Sigmoid colon (tissue), 6 donors: ENCODE measurements at regions not wholly inside any gene's neighbourhood (a gene's known extent, or its start where the extent isn't known, plus 50 kb on each side); places are given as distances from the start of the nearest gene placed in this dataset.
"Not testable (repeated sequence)": the region's sequence is repeated elsewhere in the genome, so short reads cannot be mapped to it uniquely, and the experiment has no call there.

Source experiments
- DNase-seq: peaks from one replicate; pipeline ENCODE4 v3.0.0-alpha.2; 2019
- H3K27ac ChIP-seq, 4 donors: fragments of 200-600 bp; sonication (generic); one replicate each; pipeline ENCODE4 v1.5.1; 2016 to 2019; ENCODE audit warnings: mild to moderate bottlenecking in 1 of 4
- H3K27me3 ChIP-seq, 3 donors: fragments of 200-600 bp; sonication (generic); one replicate each; pipeline ENCODE4 v1.5.1; 2019; ENCODE audit warnings: mild to moderate bottlenecking in 1 of 3
- H3K36me3 ChIP-seq, 4 donors: fragments of 200-600 bp; sonication (generic); one replicate each; pipeline ENCODE4 v1.5.1; 2016 to 2019
- H3K4me1 ChIP-seq, 4 donors: fragments of 200-600 bp; sonication (generic); one replicate each; pipeline ENCODE4 v1.5.1; 2017 to 2019
- H3K4me3 ChIP-seq, 4 donors: fragments of 200-600 bp; sonication (generic); one replicate each; pipeline ENCODE4 v1.5.1; 2017 to 2019; ENCODE audit warnings: mild to moderate bottlenecking in 2 of 4, moderate library complexity in 1 of 4
- H3K9me3 ChIP-seq, 4 donors: fragments of 200-600 bp in 3 of 4; sonication (generic) in 3 of 4; one replicate each; pipeline versions ENCODE4 v1.5.1 to v1.6.1; 2013 to 2019
- WGBS, 2 donors: extraction: QIAGEN DNeasy Blood & Tissue Kit; methylation state at CpG; one replicate each; pipeline ENCODE4 v1.1.7; 2013; 5-methylcytosine and 5-hydroxymethylcytosine counted together
- intact Hi-C: fragments of 100-400 bp; cut with DNase I; formaldehyde crosslinking; loops from one replicate; pipeline ENCODE4 v1.15.1; 2023
- donor health status: healthy with polysubstance abuse.
- donor health status: healthy.

GRCh38 chr11:71705086-71705737 is 122.5 kb upstream of the KRTAP5-11 start:
- H3K4me3 ChIP-seq, DNase-seq, intact Hi-C loops, H3K36me3 ChIP-seq, H3K27ac ChIP-seq, H3K27me3 ChIP-seq, H3K4me1 ChIP-seq, H3K9me3 ChIP-seq: not testable (repeated sequence)
- WGBS, 2 donors = 88 to 93% methylated on average over 2 of the region's 3 CpGs

- DNase-seq, H3K4me3 ChIP-seq, H3K27me3 ChIP-seq, H3K36me3 ChIP-seq, H3K27ac ChIP-seq, H3K9me3 ChIP-seq, intact Hi-C loops, H3K4me1 ChIP-seq: not testable (repeated sequence)
- 71 to 77% methylated on average over 3 to 4 of the region's 4 CpGs for WGBS, 2 donors
These were observed 123.2 kb upstream of the KRTAP5-11 start for GRCh38 chr11:71705738-71706432.

GRCh38 chr11:71707083-71707482 is 124.4 kb upstream of the KRTAP5-11 start:
- H3K27ac ChIP-seq, intact Hi-C loops: not testable (repeated sequence)
- WGBS, 2 donors = 81 to 96% methylated on average over 12 of the region's 12 CpGs

GRCh38 chr11:71709541-71709940 is 123.5 kb upstream of the DEFB108B start:
- H3K36me3 ChIP-seq, H3K27ac ChIP-seq, H3K27me3 ChIP-seq, H3K4me3 ChIP-seq, H3K9me3 ChIP-seq, H3K4me1 ChIP-seq, intact Hi-C loops, DNase-seq: not testable (repeated sequence)
- whole genome bisulfite sequencing, 2 donors = 61 to 76% methylated on average over 6 of the region's 6 CpGs

More at GRCh38 chr11:71707083-71707482, 124.4 kb upstream of the KRTAP5-11 start:
- H3K9me3 ChIP-seq, H3K27me3 ChIP-seq, DNase-seq, H3K4me3 ChIP-seq, H3K36me3 ChIP-seq, H3K4me1 ChIP-seq: not testable (repeated sequence)

- H3K4me1 ChIP-seq, H3K4me3 ChIP-seq, H3K9me3 ChIP-seq, DNase-seq, H3K27me3 ChIP-seq, intact Hi-C loops, H3K27ac ChIP-seq, H3K36me3 ChIP-seq: not testable (repeated sequence)
- 10 to 41% methylated on average over 16 of the region's 16 CpGs for WGBS, 2 donors
These were observed 122.8 kb upstream of the DEFB108B start for GRCh38 chr11:71710171-71710671.

- H3K4me1 ChIP-seq, H3K27ac ChIP-seq, H3K27me3 ChIP-seq, H3K36me3 ChIP-seq, H3K9me3 ChIP-seq, intact Hi-C loops, DNase-seq, H3K4me3 ChIP-seq: not testable (repeated sequence)
- 14 to 54% methylated on average over 10 of the region's 10 CpGs for WGBS, 2 donors
These were observed 122.2 kb upstream of the DEFB108B start for GRCh38 chr11:71710701-71711385.

GRCh38 chr11:71712350-71712749 is 120.7 kb upstream of the DEFB108B start:
- H3K4me3 ChIP-seq, intact Hi-C loops, H3K27ac ChIP-seq, H3K9me3 ChIP-seq, H3K4me1 ChIP-seq, DNase-seq, H3K27me3 ChIP-seq, H3K36me3 ChIP-seq: not testable (repeated sequence)
- WGBS, 2 donors = 87 to 90% methylated on average over 2 of the region's 2 CpGs

- DNase-seq, H3K4me1 ChIP-seq, H3K36me3 ChIP-seq, intact Hi-C loops, H3K27me3 ChIP-seq, H3K9me3 ChIP-seq, H3K27ac ChIP-seq, H3K4me3 ChIP-seq: not testable (repeated sequence)
- WGBS, 2 donors = 75 to 86% methylated on average over 5 of the region's 5 CpGs
These were observed 120.2 kb upstream of the DEFB108B start for GRCh38 chr11:71712846-71713245.

- H3K9me3 ChIP-seq, H3K4me1 ChIP-seq, H3K4me3 ChIP-seq, H3K36me3 ChIP-seq, H3K27ac ChIP-seq, DNase-seq, intact Hi-C loops, H3K27me3 ChIP-seq: not testable (repeated sequence)
- WGBS, 2 donors = 81 to 90% methylated on average over 6 of the region's 6 CpGs
These were observed 118.5 kb upstream of the DEFB108B start for GRCh38 chr11:71714510-71714909.

GRCh38 chr11:71721840-71722239 is 111.2 kb upstream of the DEFB108B start:
- H3K27me3 ChIP-seq, H3K9me3 ChIP-seq, H3K27ac ChIP-seq, H3K4me3 ChIP-seq, H3K36me3 ChIP-seq, H3K4me1 ChIP-seq, intact Hi-C loops, DNase-seq: not testable (repeated sequence)
- 84 to 88% methylated on average over 9 to 10 of the region's 11 CpGs for WGBS, 2 donors

- H3K4me3 ChIP-seq, H3K27me3 ChIP-seq, intact Hi-C loops, H3K4me1 ChIP-seq, H3K9me3 ChIP-seq, H3K36me3 ChIP-seq, DNase-seq, H3K27ac ChIP-seq: not testable (repeated sequence)
- WGBS, 2 donors = 26 to 73% methylated on average over 5 of the region's 5 CpGs
These were observed 109.0 kb upstream of the DEFB108B start for GRCh38 chr11:71723991-71724390.

GRCh38 chr11:71730748-71731147 is 102.3 kb upstream of the DEFB108B start:
- DNase-seq, H3K9me3 ChIP-seq, H3K27ac ChIP-seq, intact Hi-C loops, H3K27me3 ChIP-seq, H3K4me1 ChIP-seq, H3K4me3 ChIP-seq, H3K36me3 ChIP-seq: not testable (repeated sequence)
- 86 to 93% methylated on average over 7 of the region's 8 CpGs for WGBS, 2 donors

GRCh38 chr11:71734368-71734767 is 98.6 kb upstream of the DEFB108B start:
- WGBS, 2 donors = 0% methylated on average over 2 of the region's 3 CpGs
- H3K4me3 ChIP-seq = not testable (repeated sequence)

More at GRCh38 chr11:71734368-71734767, 98.6 kb upstream of the DEFB108B start:
- H3K4me1 ChIP-seq, DNase-seq, H3K36me3 ChIP-seq, H3K27me3 ChIP-seq, H3K9me3 ChIP-seq, intact Hi-C loops, H3K27ac ChIP-seq: not testable (repeated sequence)
